SK-N-SH (cell line): ENCODE measurements at regions not wholly inside any gene's neighbourhood (a gene's known extent, or its start where the extent isn't known, plus 50 kb on each side); places are given as distances from the start of the nearest gene placed in this dataset.
"Not testable (repeated sequence)": the region's sequence is repeated elsewhere in the genome, so short reads cannot be mapped to it uniquely, and the experiment has no call there.

Experiments used
- CTCF ChIP-seq: fragments of 200-600 bp; sonication (generic); IDR thresholded peaks from 2 replicates; pipeline ENCODE4 v1.6.1; 2017; ENCODE audit warnings: antibody characterized with exemption, mild to moderate bottlenecking, moderate library complexity
- TCF12 ChIP-seq: IDR thresholded peaks from 2 replicates; pipeline ENCODE4 v1.4.0; 2012

DNA sequence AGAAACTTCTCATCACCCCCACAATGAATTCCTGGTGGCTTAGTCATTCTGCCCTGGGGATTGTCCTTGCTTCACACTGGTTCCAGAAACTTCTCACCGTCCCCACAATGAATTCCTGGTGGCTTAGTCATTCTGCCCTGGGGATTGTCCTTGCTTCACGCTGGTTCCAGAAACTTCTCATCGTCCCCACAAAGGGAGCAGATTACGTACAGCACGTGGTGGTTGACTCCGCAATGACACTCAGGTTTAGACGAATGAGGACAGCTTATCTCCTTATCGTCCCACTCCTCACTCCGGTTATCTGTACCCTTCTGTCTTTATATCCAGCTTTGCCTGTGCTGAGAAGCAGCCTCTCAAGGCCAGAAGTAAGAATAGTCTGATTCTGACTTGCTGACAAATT is 273.4 kb downstream of the ASMT start:
- not testable (repeated sequence) for TF ChIP-seq CTCF, TCF12
